ENCODE measurements at regions not wholly inside any gene's neighbourhood (a gene's known extent, or its start where the extent isn't known, plus 50 kb on each side); places are given as distances from the start of the nearest gene placed in this dataset.
"Not testable (repeated sequence)": the region's sequence is repeated elsewhere in the genome, so short reads cannot be mapped to it uniquely, and the experiment has no call there.

- DNase-seq, result no peak
Measured at GRCh38 chr5:85868070-85868469, 749.7 kb upstream of the COX7C start.

GRCh38 chr5:85893996-85894395, 723.7 kb upstream of the COX7C start:
- DNase-seq, result no peak

DNA sequence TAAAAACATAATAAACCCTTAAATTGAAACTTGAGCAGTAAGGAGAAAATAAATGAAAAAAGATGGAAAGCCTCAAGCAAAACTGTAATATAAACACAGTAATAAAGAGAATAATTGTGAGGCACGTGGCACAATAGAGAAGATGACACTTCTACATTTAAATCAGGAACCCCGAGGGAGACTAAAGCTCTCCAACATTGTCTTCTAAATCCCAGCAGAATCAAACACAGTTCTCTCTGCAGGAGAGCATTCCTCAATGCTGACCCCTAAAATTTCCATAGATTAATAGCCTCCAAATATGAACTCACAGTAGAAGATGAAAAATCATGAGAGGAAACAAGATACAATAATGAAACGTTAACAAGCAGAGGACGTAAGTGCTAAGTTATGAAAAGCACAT, 721.2 kb upstream of the COX7C start:
- no peak for DNase-seq

GRCh38 chr5:85906460-85906859, 711.3 kb upstream of the COX7C start:
- no peak for DNase-seq

DNA sequence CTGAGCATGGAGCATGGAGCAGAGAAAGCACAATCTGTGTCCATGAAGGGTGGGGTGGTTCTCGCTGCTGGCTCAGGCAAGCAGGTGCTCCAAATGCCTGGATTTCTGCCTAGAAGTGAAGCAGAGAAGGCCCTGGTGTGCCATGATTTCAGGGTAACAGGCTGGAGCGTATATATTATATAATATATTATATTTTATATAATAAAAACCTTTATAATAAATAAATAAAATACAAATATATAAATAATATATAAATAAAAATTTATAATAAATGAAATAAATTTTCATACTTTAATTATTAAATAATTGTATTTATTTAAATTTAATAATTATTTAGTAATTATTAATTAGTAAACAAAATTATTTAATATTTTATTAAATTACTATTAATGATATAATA, 707.4 kb upstream of the COX7C start:
- DNase-seq, result no peak

- no peak for DNase-seq
Measured at GRCh38 chr5:85920984-85921383, 696.8 kb upstream of the COX7C start.

- DNase-seq, result no peak
Measured at GRCh38 chr5:85921590-85921989, 696.2 kb upstream of the COX7C start.

DNA sequence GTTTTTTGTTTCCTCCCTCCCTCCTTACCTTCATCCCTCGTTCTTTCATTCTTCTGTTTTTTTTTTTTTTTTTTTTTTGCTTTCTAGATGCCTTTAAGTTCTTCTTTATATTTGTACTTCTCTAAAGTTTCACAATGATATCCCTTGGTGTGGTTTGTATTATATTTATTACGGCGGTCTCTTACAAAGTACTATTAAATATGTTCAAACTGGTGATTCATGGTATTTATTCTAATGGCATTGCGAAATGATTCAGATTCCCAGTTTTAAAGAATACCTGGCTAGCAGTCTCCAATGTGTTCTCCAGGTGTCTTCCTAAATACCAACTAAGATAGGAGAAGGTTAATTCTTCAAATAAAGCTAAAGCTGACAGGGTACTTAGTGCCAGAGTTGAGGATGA, 690.1 kb upstream of the COX7C start:
- no peak for DNase-seq

DNA sequence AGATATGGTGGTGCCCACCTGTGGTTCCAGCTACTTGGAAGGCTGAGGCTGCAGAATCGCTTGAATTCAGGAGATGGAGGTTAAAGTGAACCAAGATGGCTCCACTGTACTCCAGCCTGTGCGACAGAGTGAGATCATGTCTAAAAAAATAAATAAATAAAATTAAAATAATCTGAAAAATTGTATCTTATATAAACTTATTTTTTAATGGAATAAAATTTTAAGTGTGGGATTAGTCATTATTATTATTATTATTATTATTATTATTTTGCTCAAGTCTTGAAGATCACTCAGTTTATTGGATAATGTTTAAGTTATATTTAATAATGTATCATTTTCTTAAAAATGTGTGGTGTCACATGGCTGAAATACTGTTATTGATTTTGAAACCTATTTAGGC, 688.0 kb upstream of the COX7C start:
- DNase-seq, result no peak

DNA sequence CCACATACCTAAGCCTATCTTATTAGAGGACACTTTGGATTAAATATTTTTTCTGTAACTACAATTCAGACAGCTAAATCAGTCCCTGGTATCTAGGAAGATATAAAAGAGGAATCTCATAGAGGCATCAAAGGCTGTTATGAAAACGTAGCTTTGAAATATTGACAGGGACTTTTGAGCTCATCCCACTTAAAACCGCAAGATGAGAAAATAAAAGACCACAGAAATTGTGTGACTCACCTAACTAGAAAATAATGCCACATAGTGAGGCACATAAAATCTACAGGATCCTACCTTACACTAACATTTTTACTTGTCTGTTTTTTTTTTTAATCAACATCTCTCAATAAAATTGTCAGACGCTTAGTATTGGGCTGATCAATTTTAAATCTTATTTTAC, 686.5 kb upstream of the COX7C start:
- no peak for DNase-seq

GRCh38 chr5:85938201-85938600, 679.5 kb upstream of the COX7C start:
- DNase-seq, result no peak

DNA sequence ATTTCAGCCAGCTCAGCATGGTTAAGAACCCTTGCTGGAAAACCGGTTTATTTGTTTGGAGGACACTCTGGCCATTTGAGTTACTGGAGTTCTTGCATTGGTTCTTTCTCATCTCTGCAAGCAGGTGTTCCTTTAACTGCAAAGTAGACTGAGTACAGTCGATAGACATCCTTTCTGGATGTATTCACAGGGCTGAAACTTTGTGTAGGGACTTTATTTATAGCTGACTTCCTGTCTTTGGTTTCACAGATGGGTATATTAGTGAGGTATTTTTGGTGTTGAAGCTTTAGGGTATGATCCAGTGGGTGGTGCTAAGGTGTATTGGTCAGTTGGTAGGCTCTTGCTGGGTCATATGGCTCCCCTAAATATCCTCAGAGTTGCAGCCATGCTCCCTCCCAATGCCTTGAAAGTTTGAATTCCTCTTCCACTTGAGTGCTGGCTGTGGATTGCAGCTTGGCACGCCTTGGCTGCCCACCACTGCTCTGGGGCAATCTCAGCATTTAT, 666.0 kb upstream of the COX7C start:
- DNase-seq, result no peak

- no peak for DNase-seq
Measured at GRCh38 chr5:85952680-85953079, 665.1 kb upstream of the COX7C start.

DNA sequence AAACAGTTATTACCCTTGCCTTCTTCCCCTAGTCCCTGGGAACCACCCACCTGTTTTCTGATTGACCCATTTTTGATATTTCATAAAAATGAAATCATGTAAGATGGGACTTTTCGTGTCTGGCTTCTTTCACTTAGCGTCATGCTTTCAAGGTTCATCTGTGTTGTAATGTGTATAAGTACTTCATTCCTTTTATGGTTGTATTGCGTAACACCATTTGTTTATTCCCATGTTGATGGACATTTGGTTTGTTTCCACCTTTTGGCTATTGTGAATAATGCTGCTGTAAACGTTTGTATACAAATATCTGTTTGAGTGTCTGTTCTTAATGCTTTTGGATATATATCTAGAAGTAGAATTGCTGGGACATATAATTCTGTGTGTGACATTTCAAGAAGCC, 650.1 kb upstream of the COX7C start:
- no peak for DNase-seq

DNA sequence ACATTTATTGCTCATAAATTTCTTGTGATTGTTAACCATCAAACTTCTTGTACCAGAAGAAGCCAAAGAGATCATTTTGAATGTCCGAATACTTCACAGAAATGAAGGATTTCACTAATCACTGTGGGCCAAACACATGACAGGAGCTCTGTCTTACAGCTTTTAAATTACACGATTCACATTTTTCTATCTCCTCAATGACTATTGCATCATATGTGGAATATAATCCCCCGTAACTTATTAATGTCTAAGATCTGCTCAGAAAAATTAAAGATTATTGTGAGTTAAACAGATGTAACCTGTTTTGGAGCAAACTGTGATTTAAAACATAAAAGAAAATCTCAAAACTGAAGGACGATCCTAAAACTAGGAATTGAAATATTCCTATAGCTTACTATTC, 645.2 kb upstream of the COX7C start:
- DNase-seq, result no peak

GRCh38 chr5:85985167-85985566, 632.6 kb upstream of the COX7C start:
- DNase-seq, result no peak

DNA sequence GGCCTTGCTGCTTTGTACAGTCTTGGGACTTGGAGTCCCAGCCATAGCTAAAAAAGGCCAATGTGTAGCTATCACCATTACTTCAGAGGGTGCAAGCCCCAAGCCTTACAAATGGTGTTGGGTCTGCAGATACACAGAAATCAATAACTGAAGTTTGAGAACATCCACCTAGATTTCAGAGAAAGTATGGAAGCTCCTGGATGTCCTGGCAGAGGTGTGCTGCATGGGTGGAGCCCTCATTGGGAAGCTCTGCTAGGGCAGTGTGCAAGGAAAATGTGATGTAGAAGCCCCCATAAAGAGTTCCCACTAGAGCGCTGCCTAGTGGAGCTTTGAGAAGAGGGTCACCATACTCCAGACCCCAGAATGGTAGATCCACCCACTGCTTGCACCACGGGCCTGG, 626.7 kb upstream of the COX7C start:
- DNase-seq, result no peak

DNA sequence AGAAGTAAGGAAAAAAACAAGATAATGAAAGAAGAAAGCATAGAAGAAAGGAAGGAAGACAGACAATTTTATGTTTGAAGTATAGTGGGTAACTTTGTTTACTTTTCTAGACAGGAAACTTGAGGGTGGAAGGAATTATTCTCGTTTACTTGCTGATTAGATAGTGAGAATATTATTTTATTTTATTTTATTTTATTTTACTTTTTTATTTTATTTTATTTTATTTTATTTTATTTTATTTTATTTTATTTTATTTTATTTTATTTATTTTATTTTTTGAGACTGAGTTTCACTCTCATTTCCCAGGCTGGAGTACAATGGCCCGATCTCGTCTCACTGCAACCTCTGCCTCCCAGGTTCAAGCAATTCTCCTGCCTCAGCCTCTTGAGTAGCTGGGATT, 623.1 kb upstream of the COX7C start:
- DNase-seq, result not testable (repeated sequence)

- DNase-seq, result no peak
Measured at GRCh38 chr5:85998656-85999055, 619.1 kb upstream of the COX7C start.

GRCh38 chr5:86008293-86008692, 609.4 kb upstream of the COX7C start:
- DNase-seq, result no peak

DNA sequence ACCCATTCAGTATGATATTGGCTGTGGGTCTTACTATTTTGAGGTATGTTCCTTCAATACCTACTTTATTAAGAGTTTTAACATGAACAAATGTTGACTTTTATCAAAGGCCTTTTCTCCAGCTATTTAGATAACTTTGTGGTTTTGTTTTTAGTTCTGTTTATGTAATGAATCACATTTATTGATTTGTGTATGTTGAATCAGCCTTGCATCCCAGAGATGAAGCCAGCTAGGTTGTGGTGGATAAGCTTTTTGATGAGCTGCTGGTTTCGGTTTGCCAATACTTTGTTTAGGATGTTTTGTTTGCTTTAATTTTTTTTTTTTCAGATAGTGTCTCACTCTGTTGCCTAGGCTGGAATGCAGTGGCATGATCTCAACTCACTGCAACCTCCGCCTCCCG, 609.0 kb upstream of the COX7C start:
- no peak for DNase-seq

DNA sequence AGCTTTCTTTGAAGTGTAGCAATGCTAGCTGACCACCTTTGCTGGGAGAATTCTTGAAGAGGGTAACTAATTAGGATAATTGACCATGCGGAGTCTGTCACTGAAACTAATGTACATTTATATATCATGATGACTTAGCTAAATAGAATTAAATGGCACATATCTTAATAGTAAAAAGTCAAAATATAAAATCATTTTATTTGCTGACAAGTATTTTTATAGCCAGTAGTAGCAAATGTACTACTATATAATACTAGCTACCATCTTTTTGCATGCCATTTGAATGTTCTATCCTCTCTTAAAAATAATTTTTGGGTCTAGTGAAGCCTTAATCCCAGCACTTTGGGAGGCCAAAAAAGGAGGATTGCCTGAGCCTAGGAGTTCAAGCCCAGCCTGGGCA, 605.8 kb upstream of the COX7C start:
- no peak for DNase-seq

DNA sequence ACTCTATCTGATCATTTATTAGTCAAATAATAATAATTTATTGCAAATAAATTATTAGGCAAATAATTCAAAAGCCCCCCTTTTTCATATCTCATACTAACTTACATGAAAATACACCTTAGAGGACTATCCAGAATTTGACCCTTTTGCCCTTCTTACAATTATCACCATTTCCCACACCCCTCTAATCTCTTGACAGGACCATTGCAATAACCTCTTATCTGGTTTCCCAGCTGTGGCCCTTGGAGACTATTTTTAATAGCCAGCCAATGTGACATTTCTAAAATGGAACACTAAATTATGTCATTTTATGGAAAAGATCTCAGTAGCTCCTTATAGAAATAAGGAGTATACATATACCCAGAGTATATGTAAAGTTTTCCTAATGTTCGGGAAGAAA, 588.4 kb upstream of the COX7C start:
- no peak for DNase-seq

GRCh38 chr5:86030753-86031152, 587.0 kb upstream of the COX7C start:
- DNase-seq, result no peak

- DNase-seq, result no peak
Measured at GRCh38 chr5:86038566-86038965, 579.2 kb upstream of the COX7C start.

GRCh38 chr5:86039351-86039750, 578.4 kb upstream of the COX7C start:
- no peak for DNase-seq
